HFF-Myc (cell line): ENCODE measurements at regions not wholly inside any gene's neighbourhood (a gene's known extent, or its start where the extent isn't known, plus 50 kb on each side); places are given as distances from the start of the nearest gene placed in this dataset.

Experiments
- DNase-seq: peaks from one replicate; pipeline ENCODE4 v3.0.0-alpha.2; 2011; ENCODE audit warnings: low read depth; ENCODE audit errors: extremely low read depth
- H3K4me3 ChIP-seq: replicated peaks from 2 replicates; pipeline ENCODE4 v1.5.1; 2011; ENCODE audit warnings: low read depth, mild to moderate bottlenecking, control low read depth, low read length
- CTCF ChIP-seq: IDR thresholded peaks from 2 replicates; pipeline ENCODE4 v1.5.1; 2012; ENCODE audit warnings: mild to moderate bottlenecking, low read depth, low read length, control low read depth; ENCODE audit errors: missing control alignments

- no peak overlapping the region for H3K4me3 ChIP-seq
- no peak for TF ChIP-seq CTCF
- no peak for DNase-seq
Observed at GRCh38 chr2:239554766-239555570, 154.1 kb upstream of the HDAC4 start.

- no peak for TF ChIP-seq CTCF
- DNase-seq = no peak
Observed at GRCh38 chr2:239553376-239554000, 152.7 kb upstream of the HDAC4 start.

GRCh38 chr2:239552213-239552926 is 151.6 kb upstream of the HDAC4 start:
- DNase-seq = no peak
- TF ChIP-seq CTCF = no peak
- H3K4me3 ChIP-seq = no peak overlapping the region

More at GRCh38 chr2:239553376-239554000, 152.7 kb upstream of the HDAC4 start:
- no peak overlapping the region for H3K4me3 ChIP-seq

- DNase-seq = no peak
- no peak for TF ChIP-seq CTCF
Observed at GRCh38 chr2:239551206-239551605, 150.4 kb upstream of the HDAC4 start.

GRCh38 chr2:239550357-239550756 is 149.5 kb upstream of the HDAC4 start:
- no peak for TF ChIP-seq CTCF
- H3K4me3 ChIP-seq = no peak overlapping the region
- DNase-seq = no peak

More at GRCh38 chr2:239551206-239551605, 150.4 kb upstream of the HDAC4 start:
- H3K4me3 ChIP-seq = no peak overlapping the region

GRCh38 chr2:239549711-239550255 is 149.0 kb upstream of the HDAC4 start:
- no peak for TF ChIP-seq CTCF
- no peak overlapping the region for H3K4me3 ChIP-seq
- DNase-seq = no peak
